ENCODE measurements at regions not wholly inside any gene's neighbourhood (a gene's known extent, or its start where the extent isn't known, plus 50 kb on each side); places are given as distances from the start of the nearest gene placed in this dataset.

GRCh38 chr13:79011179-79011578 is 352.2 kb upstream of the OBI1 start:
- TF ChIP-seq RFX5 (IDR thresholded peaks at IDR 0.05; ENCODE audit: low read length) = no peak
- no peak for TF ChIP-seq REST (IDR thresholded peaks at IDR 0.05; ENCODE audit: low read depth, low read length)
- no peak for TF ChIP-seq GABPA (IDR thresholded peaks at IDR 0.05; ENCODE audit: low read depth)
- TF ChIP-seq, protein P1, sequence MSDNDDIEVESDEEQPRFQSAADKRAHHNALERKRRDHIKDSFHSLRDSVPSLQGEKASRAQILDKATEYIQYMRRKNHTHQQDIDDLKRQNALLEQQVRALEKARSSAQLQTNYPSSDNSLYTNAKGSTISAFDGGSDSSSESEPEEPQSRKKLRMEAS (IDR thresholded peaks at IDR 0.05; ENCODE audit: low read depth) = no peak
- TF ChIP-seq CHD2 (IDR thresholded peaks at IDR 0.05; ENCODE audit: low read length, partially characterized antibody) = no peak
- Histone ChIP-seq H3K9ac (no peak overlapping the region), H3K27ac (ENCODE audit: low read depth in 2 of 2, low read length in 1 of 2) (no peak overlapping the region), H3K79me2 (ENCODE audit: insufficient read depth) (no peaks in the 10 kb centered on the region), H2AFZ (ENCODE audit: low read depth) (no peak overlapping the region), H4K20me1 (ENCODE audit: insufficient read depth) (no peaks in the 10 kb centered on the region), H3K4me2 (no peak overlapping the region), H3K4me1 (ENCODE audit: control insufficient read depth in 1 of 2, insufficient read depth in 2 of 2, low read depth in 1 of 2, low read length in 1 of 2) (no peaks in the 10 kb centered on the region), H3K4me3 (ENCODE audit: low read depth in 2 of 2, low read length in 1 of 2) (no peak overlapping the region), H3K36me3 (replicated peaks in 1 of 2; ENCODE audit: control insufficient read depth in 1 of 2, insufficient read depth in 2 of 2, low read length in 1 of 2) (no peaks in the 10 kb centered on the region), H3K9me3 (no peaks in the 10 kb centered on the region), H3K9me2 (no peaks in the 10 kb centered on the region), H3K27me3 (ENCODE audit: insufficient read depth) (no peaks in the 10 kb centered on the region), H3F3A (replicated peaks; ENCODE audit: insufficient read depth) (no peaks in the 10 kb centered on the region)
- CTCF ChIA-PET = no interaction called here
- 12% methylated on average over 2 of the region's 2 CpGs for WGBS (ENCODE audit: low lambda C conversion rate)
- no peak for DNase-seq
- POLR2A ChIA-PET = no interaction called here

- POLR2A ChIA-PET = no interaction called here
- CTCF ChIA-PET = interaction anchor here (0.9 kb wide), 1 partner anchor 25 kb away, joined by 3 read pairs; no protein-coding TSS in a partner anchor
These were observed 345.3 kb upstream of the OBI1 start for GRCh38 chr13:79003989-79004898.

GRCh38 chr13:78999494-78999893 is 340.5 kb upstream of the OBI1 start:
- Histone ChIP-seq H3K4me2 (no peak overlapping the region), H2AFZ (ENCODE audit: low read depth) (no peak overlapping the region), H4K20me1 (ENCODE audit: insufficient read depth) (no peaks in the 10 kb centered on the region), H3K27me3 (ENCODE audit: insufficient read depth) (no peaks in the 10 kb centered on the region), H3K27ac (ENCODE audit: low read depth in 2 of 2, low read length in 1 of 2) (no peak overlapping the region), H3K9me2 (no peaks in the 10 kb centered on the region), H3K4me1 (ENCODE audit: control insufficient read depth in 1 of 2, insufficient read depth in 2 of 2, low read depth in 1 of 2, low read length in 1 of 2) (no peaks in the 10 kb centered on the region), H3K36me3 (replicated peaks in 1 of 2; ENCODE audit: control insufficient read depth in 1 of 2, insufficient read depth in 2 of 2, low read length in 1 of 2) (no peaks in the 10 kb centered on the region), H3K4me3 (ENCODE audit: low read depth in 2 of 2, low read length in 1 of 2) (no peak overlapping the region), H3K9ac (no peak overlapping the region), H3K9me3 (no peaks in the 10 kb centered on the region), H3K79me2 (ENCODE audit: insufficient read depth) (no peaks in the 10 kb centered on the region), H3F3A (replicated peaks; ENCODE audit: insufficient read depth) (no peaks in the 10 kb centered on the region)
- 35% methylated on average over 4 of the region's 4 CpGs for WGBS (ENCODE audit: low lambda C conversion rate)
- no peak for DNase-seq
- POLR2A ChIA-PET = no interaction called here
- CTCF ChIA-PET = no interaction called here
- no peak for TF ChIP-seq MEF2A (IDR thresholded peaks at IDR 0.05; ENCODE audit: borderline replicate concordance, low read depth)
- no peak for TF ChIP-seq FOXJ3 (CRISPR knock-in tag; IDR thresholded peaks at IDR 0.05)
- no peak for TF ChIP-seq PBX3 (IDR thresholded peaks at IDR 0.05)
- no peak for TF ChIP-seq RAD21 (IDR thresholded peaks at IDR 0.05; ENCODE audit: low read length)
- no peak for TF ChIP-seq GATA2 (CRISPR knock-in tag; IDR thresholded peaks at IDR 0.05)
- no peak for TF ChIP-seq USF2 (IDR thresholded peaks at IDR 0.05; ENCODE audit: borderline replicate concordance, low read depth, low read length)
- TF ChIP-seq, protein P2, sequence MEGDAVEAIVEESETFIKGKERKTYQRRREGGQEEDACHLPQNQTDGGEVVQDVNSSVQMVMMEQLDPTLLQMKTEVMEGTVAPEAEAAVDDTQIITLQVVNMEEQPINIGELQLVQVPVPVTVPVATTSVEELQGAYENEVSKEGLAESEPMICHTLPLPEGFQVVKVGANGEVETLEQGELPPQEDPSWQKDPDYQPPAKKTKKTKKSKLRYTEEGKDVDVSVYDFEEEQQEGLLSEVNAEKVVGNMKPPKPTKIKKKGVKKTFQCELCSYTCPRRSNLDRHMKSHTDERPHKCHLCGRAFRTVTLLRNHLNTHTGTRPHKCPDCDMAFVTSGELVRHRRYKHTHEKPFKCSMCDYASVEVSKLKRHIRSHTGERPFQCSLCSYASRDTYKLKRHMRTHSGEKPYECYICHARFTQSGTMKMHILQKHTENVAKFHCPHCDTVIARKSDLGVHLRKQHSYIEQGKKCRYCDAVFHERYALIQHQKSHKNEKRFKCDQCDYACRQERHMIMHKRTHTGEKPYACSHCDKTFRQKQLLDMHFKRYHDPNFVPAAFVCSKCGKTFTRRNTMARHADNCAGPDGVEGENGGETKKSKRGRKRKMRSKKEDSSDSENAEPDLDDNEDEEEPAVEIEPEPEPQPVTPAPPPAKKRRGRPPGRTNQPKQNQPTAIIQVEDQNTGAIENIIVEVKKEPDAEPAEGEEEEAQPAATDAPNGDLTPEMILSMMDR (IDR thresholded peaks at IDR 0.05) = no peak
- no peak for TF ChIP-seq FOSL2 (IDR thresholded peaks at IDR 0.05; ENCODE audit: borderline replicate concordance, low read depth)

More at GRCh38 chr13:79003989-79004898, 345.3 kb upstream of the OBI1 start:
- H4K20me1 ChIP-seq (ENCODE audit: insufficient read depth) = no peaks in the 10 kb centered on the region
- no peaks in the 10 kb centered on the region for H3F3A ChIP-seq (replicated peaks; ENCODE audit: insufficient read depth)
- no peaks in the 10 kb centered on the region for H3K36me3 ChIP-seq (replicated peaks in 1 of 2; ENCODE audit: control insufficient read depth in 1 of 2, insufficient read depth in 2 of 2, low read length in 1 of 2)
- no peaks in the 10 kb centered on the region for H3K4me1 ChIP-seq (ENCODE audit: control insufficient read depth in 1 of 2, insufficient read depth in 2 of 2, low read depth in 1 of 2, low read length in 1 of 2)
- H3K9ac ChIP-seq = no peak overlapping the region
- H2AFZ ChIP-seq (ENCODE audit: low read depth) = no peak overlapping the region
- no peak for DNase-seq
- no peaks in the 10 kb centered on the region for H3K9me3 ChIP-seq
- no peaks in the 10 kb centered on the region for H3K27me3 ChIP-seq (ENCODE audit: insufficient read depth)
- no peak overlapping the region for H3K4me2 ChIP-seq
- no peak overlapping the region for H3K4me3 ChIP-seq (ENCODE audit: low read depth in 2 of 2, low read length in 1 of 2)
- H3K27ac ChIP-seq (ENCODE audit: low read depth in 2 of 2, low read length in 1 of 2) = no peak overlapping the region
- H3K79me2 ChIP-seq (ENCODE audit: insufficient read depth) = no peaks in the 10 kb centered on the region
- H3K9me2 ChIP-seq = no peaks in the 10 kb centered on the region
- no peak for TF ChIP-seq YY1 (IDR thresholded peaks at IDR 0.05; ENCODE audit: low read depth)
- WGBS (ENCODE audit: low lambda C conversion rate) = 22% methylated on average over 7 of the region's 7 CpGs

All from SK-N-SH (cell line).